BJ (cell line): ENCODE measurements at regions not wholly inside any gene's neighbourhood (a gene's known extent, or its start where the extent isn't known, plus 50 kb on each side); places are given as distances from the start of the nearest gene placed in this dataset.

Experiments
- CTCF ChIA-PET: fragments of 350-600 bp; formaldehyde crosslinking; extraction: SDS; loops from one replicate; lab custom pipeline; 2021; ENCODE audit warnings: antibody characterized with exemption, inconsistent platforms; lab: Yijun Ruan, JAX
- POLR2A ChIA-PET: fragments of 300-600 bp; sonication (Branson Sonifier 250); formaldehyde crosslinking; extraction: SDS; loops from one replicate; lab custom pipeline; 2021; ENCODE audit warnings: antibody characterized with exemption; lab: Charles Lee
- DNase-seq: peaks from one replicate; pipeline ENCODE4 v3.0.0-alpha.2; 2011; ENCODE audit warnings: low read depth
- H3K27me3 ChIP-seq: 2 replicates; pipeline ENCODE4 v1.6.0; 2011; ENCODE audit warnings: low read length; ENCODE audit not compliant: control insufficient read depth, insufficient read depth
- H3K36me3 ChIP-seq: 2 replicates; pipeline ENCODE4 v1.5.1; 2011; ENCODE audit warnings: low read length; ENCODE audit not compliant: control insufficient read depth, insufficient read depth
- H3K4me3 ChIP-seq: 2 replicates; pipeline ENCODE4 v1.5.1; 2011; ENCODE audit warnings: low read depth, mild to moderate bottlenecking, control low read depth, low read length
- CTCF ChIP-seq: IDR thresholded peaks from 2 replicates; pipeline ENCODE4 v1.5.1; 2011; ENCODE audit warnings: low read depth, mild to moderate bottlenecking, control low read depth, inconsistent platforms, low read length, moderate library complexity; ENCODE audit not compliant: insufficient read depth

- DNase-seq = no peak
- no peak for TF ChIP-seq CTCF
- ChIA-PET POLR2A (no interaction called here), CTCF (interaction anchor here (1.9 kb wide), 1 partner anchor 9 kb away, joined by 6 read pairs; no protein-coding TSS in a partner anchor)
- no peak overlapping the region for H3K4me3 ChIP-seq
- H3K36me3 ChIP-seq = no peaks in the 10 kb centered on the region
- H3K27me3 ChIP-seq = no peaks in the 10 kb centered on the region
Observed at GRCh38 chrX:9172464-9172850, 138.5 kb upstream of the FAM9B start.

- POLR2A ChIA-PET = no interaction called here
- CTCF ChIA-PET = interaction anchor here (1.7 kb wide), 1 partner anchor 8 kb away, joined by 6 read pairs; no protein-coding TSS in a partner anchor
- Histone ChIP-seq H3K27me3 (no peaks in the 10 kb centered on the region), H3K4me3 (no peak overlapping the region), H3K36me3 (no peaks in the 10 kb centered on the region)
- TF ChIP-seq CTCF = no peak
- DNase-seq = no peak
Observed at GRCh38 chrX:9180623-9181022, 146.7 kb upstream of the FAM9B start.

- DNase-seq = no peak
- Histone ChIP-seq H3K4me3 (no peak overlapping the region), H3K27me3 (no peaks in the 10 kb centered on the region), H3K36me3 (no peaks in the 10 kb centered on the region)
- no peak for TF ChIP-seq CTCF
- ChIA-PET POLR2A (no interaction called here), CTCF (interaction anchor here (1.7 kb wide), 1 partner anchor 10 kb away, joined by 6 read pairs; no protein-coding TSS in a partner anchor)
Observed at GRCh38 chrX:9182041-9182440, 148.1 kb upstream of the FAM9B start.

- no peaks in the 10 kb centered on the region for H3K27me3 ChIP-seq
- no peaks in the 10 kb centered on the region for H3K36me3 ChIP-seq
- no peak for TF ChIP-seq CTCF
- no peak overlapping the region for H3K4me3 ChIP-seq
- POLR2A ChIA-PET = no interaction called here
- CTCF ChIA-PET = no interaction called here
- DNase-seq = no peak
Observed at GRCh38 chrX:9183481-9183880, 149.6 kb upstream of the FAM9B start.

- CTCF ChIA-PET = no interaction called here
- Histone ChIP-seq H3K27me3 (no peaks in the 10 kb centered on the region), H3K36me3 (no peaks in the 10 kb centered on the region), H3K4me3 (no peak overlapping the region)
- no peak for DNase-seq
- TF ChIP-seq CTCF = no peak
- POLR2A ChIA-PET = no interaction called here
Observed at GRCh38 chrX:9184211-9184610, 150.3 kb upstream of the FAM9B start.
